ENCODE measurements at regions not wholly inside any gene's neighbourhood (a gene's known extent, or its start where the extent isn't known, plus 50 kb on each side); places are given as distances from the start of the nearest gene placed in this dataset.

DNA sequence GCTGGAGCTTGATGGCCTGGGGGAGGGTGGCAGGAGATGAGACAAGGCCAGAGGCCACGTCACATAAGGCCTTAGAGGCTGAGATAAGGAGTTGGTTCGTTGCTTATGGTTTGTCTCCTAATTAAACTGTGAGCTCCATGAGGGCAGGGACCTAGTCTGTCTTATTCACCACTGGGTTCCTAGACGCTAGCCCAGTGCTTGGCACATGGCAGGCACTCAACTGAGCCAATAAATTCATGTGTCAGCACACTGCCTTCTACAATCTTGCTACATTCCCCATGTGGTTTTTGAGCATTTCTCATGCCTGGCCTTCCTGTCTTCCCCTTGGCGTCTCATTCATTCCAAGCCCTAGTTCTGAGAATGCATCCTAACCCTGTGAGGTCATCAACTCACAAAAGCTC lies 92.5 kb upstream of the MED13L start:
- TF ChIP-seq CTCF (IDR thresholded peaks at IDR 0.05), result no peak
- no peak for TF ChIP-seq POLR2A (IDR thresholded peaks at IDR 0.05)
- TF ChIP-seq POLR2AphosphoS5 (IDR thresholded peaks at IDR 0.05), result no peak

Data from breast epithelium (tissue), 3 donors.